ENCODE measurements at regions not wholly inside any gene's neighbourhood (a gene's known extent, or its start where the extent isn't known, plus 50 kb on each side); places are given as distances from the start of the nearest gene placed in this dataset.

GRCh38 chr3:118116991-118117390 lies 917.7 kb downstream of the IGSF11 start:
- TF ChIP-seq CTCF (IDR thresholded peaks at IDR 0.05) (no peak), POLR2A (IDR thresholded peaks at IDR 0.05) (no peak)

Data from adrenal gland (tissue), 5 donors.